ENCODE measurements at regions not wholly inside any gene's neighbourhood (a gene's known extent, or its start where the extent isn't known, plus 50 kb on each side); places are given as distances from the start of the nearest gene placed in this dataset.

DNA sequence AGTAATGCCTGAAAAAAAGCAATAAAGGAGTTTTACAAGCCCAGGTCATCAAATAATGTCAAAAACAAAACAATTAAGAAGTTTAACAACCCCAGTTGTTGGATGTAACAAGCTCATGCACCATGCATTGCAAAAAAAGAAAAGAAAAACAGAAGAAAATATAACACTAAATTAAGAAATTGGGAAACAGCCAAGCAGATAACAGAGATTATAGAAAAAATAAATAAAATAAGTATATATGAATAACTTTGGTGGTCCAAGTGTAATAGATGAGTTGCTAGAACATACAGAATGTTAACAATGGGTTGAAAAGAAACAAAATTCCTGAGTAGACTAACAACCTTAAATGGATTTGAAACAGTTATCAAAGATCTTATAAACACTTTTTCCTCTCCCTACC is 573.1 kb upstream of the SOX11 start:
- TF ChIP-seq ZNF157 (tag by site-specific recombination; IDR thresholded peaks at IDR 0.05), result no peak
- no peak for TF ChIP-seq ZNF223 (tag by site-specific recombination; IDR thresholded peaks at IDR 0.05)
- no peak for TF ChIP-seq ZIC2 (tag by site-specific recombination; IDR thresholded peaks at IDR 0.05)
- TF ChIP-seq ZNF10 (tag by site-specific recombination; IDR thresholded peaks at IDR 0.05), result no peak
- TF ChIP-seq MYNN (tag by site-specific recombination; IDR thresholded peaks at IDR 0.05; ENCODE audit: borderline replicate concordance), result no peak
- no peak for TF ChIP-seq ZNF19 (tag by site-specific recombination; IDR thresholded peaks at IDR 0.05; ENCODE audit: low read depth)
- no peak for TF ChIP-seq IKZF3 (tag by site-specific recombination; IDR thresholded peaks at IDR 0.05)

GRCh38 chr2:5121121-5121520 is 571.1 kb upstream of the SOX11 start:
- ChIA-PET POLR2A (no interaction called here), CTCF (interaction anchor here (0.7 kb wide), 1 partner anchor 1293 kb away, joined by 3 read pairs; no protein-coding TSS in a partner anchor)
- TF ChIP-seq OSR2 (tag by site-specific recombination; IDR thresholded peaks at IDR 0.05) (no peak), ZEB2 (tag by site-specific recombination; IDR thresholded peaks at IDR 0.05) (no peak), ZNF610 (tag by site-specific recombination; IDR thresholded peaks at IDR 0.05; ENCODE audit: borderline replicate concordance) (no peak), WT1 (tag by site-specific recombination; IDR thresholded peaks at IDR 0.05) (no peak), ZNF37A (tag by site-specific recombination; IDR thresholded peaks at IDR 0.05) (no peak), MZF1 (tag by site-specific recombination; IDR thresholded peaks at IDR 0.05; ENCODE audit: borderline replicate concordance) (no peak), MEIS1 (CRISPR knock-in tag; IDR thresholded peaks at IDR 0.05; ENCODE audit: borderline replicate concordance) (no peak), ZNF473 (tag by site-specific recombination; IDR thresholded peaks at IDR 0.05) (no peak), RBAK (tag by site-specific recombination; IDR thresholded peaks at IDR 0.05) (no peak), EGR2 (tag by site-specific recombination; IDR thresholded peaks at IDR 0.05; ENCODE audit: low read depth) (no peak), ZNF157 (tag by site-specific recombination; IDR thresholded peaks at IDR 0.05) (no peak), HOXD13 (CRISPR knock-in tag; IDR thresholded peaks at IDR 0.05; ENCODE audit: borderline replicate concordance) (no peak), IKZF3 (tag by site-specific recombination; IDR thresholded peaks at IDR 0.05) (no peak)
- no peaks in the 10 kb centered on the region for H3K36me3 ChIP-seq (ENCODE audit: control insufficient read depth in 2 of 2, insufficient read depth in 1 of 2, low read length in 2 of 2)
- no peaks in the 10 kb centered on the region for H3K9me3 ChIP-seq (ENCODE audit: control insufficient read depth, insufficient read depth, low read depth, low read length)
- H3K4me1 ChIP-seq (ENCODE audit: control insufficient read depth, insufficient read depth, low read length), result no peaks in the 10 kb centered on the region
- no peak overlapping the region for H3K27ac ChIP-seq (ENCODE audit: extremely low read depth, low read depth, low read length)
- H3K4me3 ChIP-seq (ENCODE audit: low read depth, low read length), result no peak overlapping the region

More for the DNA sequence above, 573.1 kb upstream of the SOX11 start:
- no peak overlapping the region for H3K27ac ChIP-seq (ENCODE audit: extremely low read depth, low read depth, low read length)
- H3K9me3 ChIP-seq (ENCODE audit: control insufficient read depth, insufficient read depth, low read depth, low read length), result no peaks in the 10 kb centered on the region
- H3K4me3 ChIP-seq (ENCODE audit: low read depth, low read length), result no peak overlapping the region
- H3K36me3 ChIP-seq (ENCODE audit: control insufficient read depth in 2 of 2, insufficient read depth in 1 of 2, low read length in 2 of 2), result no peaks in the 10 kb centered on the region
- POLR2A ChIA-PET, result no interaction called here
- CTCF ChIA-PET, result no interaction called here
- H3K4me1 ChIP-seq (ENCODE audit: control insufficient read depth, insufficient read depth, low read length), result no peaks in the 10 kb centered on the region

GRCh38 chr2:5121642-5122041 is 570.5 kb upstream of the SOX11 start:
- ChIA-PET CTCF (interaction anchor here (0.7 kb wide), 1 partner anchor 1294 kb away, joined by 3 read pairs; no protein-coding TSS in a partner anchor), POLR2A (no interaction called here)
- Histone ChIP-seq H3K36me3 (ENCODE audit: control insufficient read depth in 2 of 2, insufficient read depth in 1 of 2, low read length in 2 of 2) (no peaks in the 10 kb centered on the region), H3K4me1 (ENCODE audit: control insufficient read depth, insufficient read depth, low read length) (no peaks in the 10 kb centered on the region), H3K27ac (ENCODE audit: extremely low read depth, low read depth, low read length) (no peak overlapping the region), H3K9me3 (ENCODE audit: control insufficient read depth, insufficient read depth, low read depth, low read length) (no peaks in the 10 kb centered on the region), H3K4me3 (ENCODE audit: low read depth, low read length) (no peak overlapping the region)
- no peak for TF ChIP-seq PRDM4 (tag by site-specific recombination; IDR thresholded peaks at IDR 0.05)
- no peak for TF ChIP-seq ZNF157 (tag by site-specific recombination; IDR thresholded peaks at IDR 0.05)
- no peak for TF ChIP-seq ZNF112 (tag by site-specific recombination; IDR thresholded peaks at IDR 0.05)
- no peak for TF ChIP-seq ZNF248 (tag by site-specific recombination; IDR thresholded peaks at IDR 0.05)
- no peak for TF ChIP-seq YY1 (tag by site-specific recombination; IDR thresholded peaks at IDR 0.05)
- TF ChIP-seq ZNF776 (tag by site-specific recombination; IDR thresholded peaks at IDR 0.05; ENCODE audit: borderline replicate concordance), result no peak
